WTC11 (cell line): ENCODE measurements at regions not wholly inside any gene's neighbourhood (a gene's known extent, or its start where the extent isn't known, plus 50 kb on each side); places are given as distances from the start of the nearest gene placed in this dataset.
A peak's percentile ranks its signal among the peaks of the same experiment; 100 is the strongest.

Experiments used
- ATAC-seq: fragments of 200-7000 bp; cut with Tn5 transposase; 2 replicates; pipeline ENCODE4 v1.10.0; 2021; ENCODE audit warnings: mild to moderate bottlenecking, moderate library complexity
- CTCF ChIA-PET: fragments of 300-600 bp; sonication (Branson Sonifier 250); formaldehyde crosslinking; loops from one replicate; lab custom pipeline; 2021; ENCODE audit warnings: antibody characterized with exemption; lab: Charles Lee
- POLR2A ChIA-PET: fragments of 350-600 bp; sonication (Branson Sonifier 250); formaldehyde crosslinking; loops from one replicate; lab custom pipeline; 2021; ENCODE audit warnings: antibody characterized with exemption; lab: Charles Lee
- DNase-seq: peaks from one replicate; pipeline ENCODE4 v3.0.0; 2021; ENCODE audit warnings: low spot score
- H3K27ac Mint-ChIP-seq: 2 replicates; pipeline ENCODE4 v1.8.0; 2021; ENCODE audit warnings: mixed read lengths
- H3K27me3 Mint-ChIP-seq: 2 replicates; pipeline ENCODE4 v1.8.0; 2021; ENCODE audit warnings: low read depth, mild to moderate bottlenecking, moderate library complexity, mixed read lengths
- H3K36me3 Mint-ChIP-seq: 2 replicates; pipeline ENCODE4 v1.8.0; 2021; ENCODE audit warnings: mixed read lengths
- H3K4me1 Mint-ChIP-seq: 2 replicates; pipeline ENCODE4 v1.8.0; 2022; ENCODE audit warnings: mixed read lengths
- H3K4me3 Mint-ChIP-seq: 2 replicates; pipeline ENCODE4 v1.8.0; 2021; ENCODE audit warnings: mild to moderate bottlenecking, moderate library complexity, mixed read lengths
- H3K9me3 Mint-ChIP-seq: 2 replicates; pipeline ENCODE4 v1.8.0; 2021; ENCODE audit warnings: mixed read lengths
- ATF1 ChIP-seq: sonication (generic); formaldehyde crosslinking; IDR thresholded peaks from 2 replicates; pipeline ENCODE4 v1.8.1; 2023; ENCODE audit warnings: mild to moderate bottlenecking, moderate library complexity, missing genetic modification reagents
- CBFB ChIP-seq: sonication (generic); formaldehyde crosslinking; IDR thresholded peaks from 2 replicates; pipeline ENCODE4 v1.8.1; 2022; ENCODE audit warnings: mild to moderate bottlenecking, low read depth, missing genetic modification reagents
- CREB1 ChIP-seq: sonication (generic); formaldehyde crosslinking; IDR thresholded peaks from 2 replicates; pipeline ENCODE4 v1.8.0; 2023; ENCODE audit warnings: mild to moderate bottlenecking, missing genetic modification reagents
- ETV6 ChIP-seq: sonication (generic); formaldehyde crosslinking; IDR thresholded peaks from 2 replicates; pipeline ENCODE4 v1.8.1; 2022; ENCODE audit warnings: mild to moderate bottlenecking, missing genetic modification reagents
- FOXJ3 ChIP-seq: sonication (generic); formaldehyde crosslinking; IDR thresholded peaks from 2 replicates; pipeline ENCODE4 v1.9.0; 2021; ENCODE audit warnings: missing genetic modification reagents, mild to moderate bottlenecking, borderline replicate concordance
- JAZF1 ChIP-seq: fragments of 250-450 bp; sonication (Bioruptor Pico); IDR thresholded peaks from 2 replicates; pipeline ENCODE4 v1.9.0; 2021; ENCODE audit warnings: moderate library complexity, mild to moderate bottlenecking, inconsistent platforms
- NFATC4 ChIP-seq: fragments of 250-450 bp; sonication (Bioruptor Pico); IDR thresholded peaks from 2 replicates; pipeline ENCODE4 v1.9.0; 2021; ENCODE audit warnings: mild to moderate bottlenecking
- NR2C2 ChIP-seq: sonication (generic); formaldehyde crosslinking; IDR thresholded peaks from 2 replicates; pipeline ENCODE4 v1.8.0; 2022; ENCODE audit warnings: mild to moderate bottlenecking, missing genetic modification reagents
- OVOL2 ChIP-seq: fragments of 250-450 bp; sonication (Bioruptor Pico); IDR thresholded peaks from 2 replicates; pipeline ENCODE4 v1.9.0; 2021; ENCODE audit warnings: mild to moderate bottlenecking, borderline replicate concordance
- PRRX2 ChIP-seq: fragments of 250-450 bp; sonication (Bioruptor Pico); IDR thresholded peaks from 2 replicates; pipeline ENCODE4 v1.8.0; 2021; ENCODE audit warnings: mild to moderate bottlenecking
- SP1 ChIP-seq: sonication (generic); formaldehyde crosslinking; conservative IDR thresholded peaks from 2 replicates; pipeline ENCODE4 v1.8.1; 2022; ENCODE audit warnings: missing genetic modification reagents
- TEAD4 ChIP-seq: sonication (generic); formaldehyde crosslinking; IDR thresholded peaks from 2 replicates; pipeline ENCODE4 v1.8.0; 2022; ENCODE audit warnings: mild to moderate bottlenecking, missing genetic modification reagents
- ZNF121 ChIP-seq: sonication (generic); formaldehyde crosslinking; IDR thresholded peaks from 2 replicates; pipeline ENCODE4 v1.8.0; 2023; ENCODE audit warnings: missing genetic modification reagents
- ZNF396 ChIP-seq: fragments of 250-450 bp; sonication (Bioruptor Pico); IDR thresholded peaks from 2 replicates; pipeline ENCODE4 v1.8.0; 2021; ENCODE audit warnings: mild to moderate bottlenecking, moderate library complexity, borderline replicate concordance
- ZNF416 ChIP-seq: fragments of 250-450 bp; sonication (Bioruptor Pico); IDR thresholded peaks from 2 replicates; pipeline ENCODE4 v1.9.0; 2021; ENCODE audit warnings: mild to moderate bottlenecking, inconsistent platforms
- ZNF671 ChIP-seq: fragments of 250-450 bp; sonication (Bioruptor Pico); IDR thresholded peaks from 2 replicates; pipeline ENCODE4 v1.8.0; 2021; ENCODE audit warnings: mild to moderate bottlenecking
- TF ChIP-seq, protein P1 (sequence below): sonication (generic); formaldehyde crosslinking; IDR thresholded peaks from 2 replicates; pipeline ENCODE4 v1.8.1; 2023; ENCODE audit warnings: mild to moderate bottlenecking, missing genetic modification reagents, moderate library complexity
- TF ChIP-seq, protein P2 (sequence below): fragments of 200-600 bp; IDR thresholded peaks from 2 replicates; pipeline ENCODE4 v1.8.0; 2022; ENCODE audit warnings: antibody characterized with exemption
- TF ChIP-seq, protein P3 (sequence below): fragments of 250-450 bp; sonication (Bioruptor Pico); IDR thresholded peaks from 2 replicates; pipeline ENCODE4 v1.9.0; 2021; ENCODE audit warnings: mild to moderate bottlenecking
- TF ChIP-seq, protein P4 (sequence below): sonication (generic); formaldehyde crosslinking; conservative IDR thresholded peaks from 2 replicates; pipeline ENCODE4 v1.8.1; 2022; ENCODE audit warnings: mild to moderate bottlenecking, missing genetic modification reagents
- TF ChIP-seq, protein P5 (sequence below): sonication (generic); formaldehyde crosslinking; IDR thresholded peaks from 2 replicates; pipeline ENCODE4 v1.8.1; 2022; ENCODE audit warnings: mild to moderate bottlenecking, missing genetic modification reagents, moderate library complexity, borderline replicate concordance
- TF ChIP-seq, protein P6 (sequence below): sonication (generic); formaldehyde crosslinking; IDR thresholded peaks from 2 replicates; pipeline ENCODE4 v1.8.0; 2022; ENCODE audit warnings: mild to moderate bottlenecking, missing genetic modification reagents
- TF ChIP-seq, protein P7 (sequence below): sonication (generic); formaldehyde crosslinking; conservative IDR thresholded peaks from 2 replicates; pipeline ENCODE4 v1.8.1; 2023; ENCODE audit warnings: mild to moderate bottlenecking, low read depth, missing genetic modification reagents, moderate library complexity

DNA sequence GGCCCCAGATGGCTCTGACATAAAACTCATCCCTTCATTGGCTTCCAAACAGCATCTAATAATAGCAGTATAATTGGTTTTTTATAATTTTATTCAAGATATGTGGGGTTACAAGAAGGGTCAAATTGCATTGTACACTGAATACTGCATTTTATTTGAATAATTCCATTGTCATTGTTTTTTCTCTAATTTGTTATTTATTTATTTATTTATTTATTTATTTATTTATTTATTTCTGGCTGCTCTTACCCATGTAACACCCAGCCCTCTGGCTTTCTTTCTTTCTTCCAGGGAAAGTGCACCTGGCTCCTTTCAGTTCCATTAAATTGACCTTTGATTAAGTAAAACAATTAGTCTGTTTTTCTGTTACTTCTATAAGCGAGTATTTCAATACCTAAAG is 210.1 kb downstream of the CDH9 start:
- TF ChIP-seq TEAD4: no peak
- no peak for TF ChIP-seq NFATC4 (CRISPR knock-in tag)
- TF ChIP-seq, protein P1, sequence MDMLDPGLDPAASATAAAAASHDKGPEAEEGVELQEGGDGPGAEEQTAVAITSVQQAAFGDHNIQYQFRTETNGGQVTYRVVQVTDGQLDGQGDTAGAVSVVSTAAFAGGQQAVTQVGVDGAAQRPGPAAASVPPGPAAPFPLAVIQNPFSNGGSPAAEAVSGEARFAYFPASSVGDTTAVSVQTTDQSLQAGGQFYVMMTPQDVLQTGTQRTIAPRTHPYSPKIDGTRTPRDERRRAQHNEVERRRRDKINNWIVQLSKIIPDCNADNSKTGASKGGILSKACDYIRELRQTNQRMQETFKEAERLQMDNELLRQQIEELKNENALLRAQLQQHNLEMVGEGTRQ: no peak
- TF ChIP-seq JAZF1 (CRISPR knock-in tag): no peak
- TF ChIP-seq ZNF396 (CRISPR knock-in tag): no peak
- no peak for TF ChIP-seq ZNF416
- TF ChIP-seq ZNF671 (CRISPR knock-in tag): no peak
- TF ChIP-seq PRRX2 (CRISPR knock-in tag): no peak
- TF ChIP-seq, protein P2, sequence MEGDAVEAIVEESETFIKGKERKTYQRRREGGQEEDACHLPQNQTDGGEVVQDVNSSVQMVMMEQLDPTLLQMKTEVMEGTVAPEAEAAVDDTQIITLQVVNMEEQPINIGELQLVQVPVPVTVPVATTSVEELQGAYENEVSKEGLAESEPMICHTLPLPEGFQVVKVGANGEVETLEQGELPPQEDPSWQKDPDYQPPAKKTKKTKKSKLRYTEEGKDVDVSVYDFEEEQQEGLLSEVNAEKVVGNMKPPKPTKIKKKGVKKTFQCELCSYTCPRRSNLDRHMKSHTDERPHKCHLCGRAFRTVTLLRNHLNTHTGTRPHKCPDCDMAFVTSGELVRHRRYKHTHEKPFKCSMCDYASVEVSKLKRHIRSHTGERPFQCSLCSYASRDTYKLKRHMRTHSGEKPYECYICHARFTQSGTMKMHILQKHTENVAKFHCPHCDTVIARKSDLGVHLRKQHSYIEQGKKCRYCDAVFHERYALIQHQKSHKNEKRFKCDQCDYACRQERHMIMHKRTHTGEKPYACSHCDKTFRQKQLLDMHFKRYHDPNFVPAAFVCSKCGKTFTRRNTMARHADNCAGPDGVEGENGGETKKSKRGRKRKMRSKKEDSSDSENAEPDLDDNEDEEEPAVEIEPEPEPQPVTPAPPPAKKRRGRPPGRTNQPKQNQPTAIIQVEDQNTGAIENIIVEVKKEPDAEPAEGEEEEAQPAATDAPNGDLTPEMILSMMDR: no peak
- no peak for TF ChIP-seq ATF1 (CRISPR knock-in tag)
- no peak for TF ChIP-seq CBFB
- TF ChIP-seq, protein P3, sequence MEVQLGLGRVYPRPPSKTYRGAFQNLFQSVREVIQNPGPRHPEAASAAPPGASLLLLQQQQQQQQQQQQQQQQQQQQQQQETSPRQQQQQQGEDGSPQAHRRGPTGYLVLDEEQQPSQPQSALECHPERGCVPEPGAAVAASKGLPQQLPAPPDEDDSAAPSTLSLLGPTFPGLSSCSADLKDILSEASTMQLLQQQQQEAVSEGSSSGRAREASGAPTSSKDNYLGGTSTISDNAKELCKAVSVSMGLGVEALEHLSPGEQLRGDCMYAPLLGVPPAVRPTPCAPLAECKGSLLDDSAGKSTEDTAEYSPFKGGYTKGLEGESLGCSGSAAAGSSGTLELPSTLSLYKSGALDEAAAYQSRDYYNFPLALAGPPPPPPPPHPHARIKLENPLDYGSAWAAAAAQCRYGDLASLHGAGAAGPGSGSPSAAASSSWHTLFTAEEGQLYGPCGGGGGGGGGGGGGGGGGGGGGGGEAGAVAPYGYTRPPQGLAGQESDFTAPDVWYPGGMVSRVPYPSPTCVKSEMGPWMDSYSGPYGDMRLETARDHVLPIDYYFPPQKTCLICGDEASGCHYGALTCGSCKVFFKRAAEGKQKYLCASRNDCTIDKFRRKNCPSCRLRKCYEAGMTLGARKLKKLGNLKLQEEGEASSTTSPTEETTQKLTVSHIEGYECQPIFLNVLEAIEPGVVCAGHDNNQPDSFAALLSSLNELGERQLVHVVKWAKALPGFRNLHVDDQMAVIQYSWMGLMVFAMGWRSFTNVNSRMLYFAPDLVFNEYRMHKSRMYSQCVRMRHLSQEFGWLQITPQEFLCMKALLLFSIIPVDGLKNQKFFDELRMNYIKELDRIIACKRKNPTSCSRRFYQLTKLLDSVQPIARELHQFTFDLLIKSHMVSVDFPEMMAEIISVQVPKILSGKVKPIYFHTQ (CRISPR knock-in tag): no peak
- TF ChIP-seq, protein P4, sequence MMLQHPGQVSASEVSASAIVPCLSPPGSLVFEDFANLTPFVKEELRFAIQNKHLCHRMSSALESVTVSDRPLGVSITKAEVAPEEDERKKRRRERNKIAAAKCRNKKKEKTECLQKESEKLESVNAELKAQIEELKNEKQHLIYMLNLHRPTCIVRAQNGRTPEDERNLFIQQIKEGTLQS (CRISPR knock-in tag): no peak
- no peak for TF ChIP-seq FOXJ3 (CRISPR knock-in tag)
- ChIA-PET POLR2A (no interaction called here), CTCF (no interaction called here)
- no peaks in the 10 kb centered on the region for H3K4me1 Mint-ChIP-seq
- H3K27ac Mint-ChIP-seq: no peak overlapping the region
- peaks cover 8% of the 10 kb centered on the region for H3K36me3 Mint-ChIP-seq
- H3K27me3 Mint-ChIP-seq: no peaks in the 10 kb centered on the region
- no peak for ATAC-seq
- DNase-seq: no peak
- no peak overlapping the region for H3K4me3 Mint-ChIP-seq
- H3K9me3 Mint-ChIP-seq: peaks cover 18% of the 10 kb centered on the region

DNA sequence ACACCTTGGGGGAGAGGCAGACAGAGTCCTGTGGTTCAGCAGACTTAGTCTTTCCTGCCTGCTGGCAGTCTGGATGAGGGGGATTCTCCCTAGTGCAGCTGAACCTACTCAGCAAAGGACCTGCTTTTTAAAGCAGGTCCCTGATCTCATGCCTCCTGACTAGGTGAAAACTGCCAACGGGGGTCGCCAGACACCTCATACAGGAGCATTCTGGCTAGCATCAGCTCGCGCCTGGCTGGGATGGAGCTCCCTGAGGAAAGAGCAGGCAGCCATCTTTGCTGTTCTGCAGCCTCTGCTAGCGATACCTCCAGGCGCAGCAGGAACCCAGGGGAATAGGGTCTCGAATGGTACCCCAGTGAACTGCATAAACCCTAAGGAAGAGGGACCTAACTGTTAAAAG is 225.2 kb downstream of the CDH9 start:
- Mint-ChIP-seq H3K4me1 (no peaks in the 10 kb centered on the region), H3K9me3 (peaks cover 48% of the 10 kb centered on the region), H3K27ac (no peak overlapping the region), H3K36me3 (peaks cover 23% of the 10 kb centered on the region), H3K27me3 (peaks cover 3% of the 10 kb centered on the region; the same call in 1 of the 2 replicates), H3K4me3 (no peak overlapping the region)
- TF ChIP-seq, protein P5, sequence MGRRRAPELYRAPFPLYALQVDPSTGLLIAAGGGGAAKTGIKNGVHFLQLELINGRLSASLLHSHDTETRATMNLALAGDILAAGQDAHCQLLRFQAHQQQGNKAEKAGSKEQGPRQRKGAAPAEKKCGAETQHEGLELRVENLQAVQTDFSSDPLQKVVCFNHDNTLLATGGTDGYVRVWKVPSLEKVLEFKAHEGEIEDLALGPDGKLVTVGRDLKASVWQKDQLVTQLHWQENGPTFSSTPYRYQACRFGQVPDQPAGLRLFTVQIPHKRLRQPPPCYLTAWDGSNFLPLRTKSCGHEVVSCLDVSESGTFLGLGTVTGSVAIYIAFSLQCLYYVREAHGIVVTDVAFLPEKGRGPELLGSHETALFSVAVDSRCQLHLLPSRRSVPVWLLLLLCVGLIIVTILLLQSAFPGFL (CRISPR knock-in tag): no peak
- TF ChIP-seq OVOL2 (CRISPR knock-in tag): no peak
- TF ChIP-seq, protein P6, sequence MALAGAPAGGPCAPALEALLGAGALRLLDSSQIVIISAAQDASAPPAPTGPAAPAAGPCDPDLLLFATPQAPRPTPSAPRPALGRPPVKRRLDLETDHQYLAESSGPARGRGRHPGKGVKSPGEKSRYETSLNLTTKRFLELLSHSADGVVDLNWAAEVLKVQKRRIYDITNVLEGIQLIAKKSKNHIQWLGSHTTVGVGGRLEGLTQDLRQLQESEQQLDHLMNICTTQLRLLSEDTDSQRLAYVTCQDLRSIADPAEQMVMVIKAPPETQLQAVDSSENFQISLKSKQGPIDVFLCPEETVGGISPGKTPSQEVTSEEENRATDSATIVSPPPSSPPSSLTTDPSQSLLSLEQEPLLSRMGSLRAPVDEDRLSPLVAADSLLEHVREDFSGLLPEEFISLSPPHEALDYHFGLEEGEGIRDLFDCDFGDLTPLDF (CRISPR knock-in tag): no peak
- no peak for TF ChIP-seq TEAD4
- TF ChIP-seq, protein P7, sequence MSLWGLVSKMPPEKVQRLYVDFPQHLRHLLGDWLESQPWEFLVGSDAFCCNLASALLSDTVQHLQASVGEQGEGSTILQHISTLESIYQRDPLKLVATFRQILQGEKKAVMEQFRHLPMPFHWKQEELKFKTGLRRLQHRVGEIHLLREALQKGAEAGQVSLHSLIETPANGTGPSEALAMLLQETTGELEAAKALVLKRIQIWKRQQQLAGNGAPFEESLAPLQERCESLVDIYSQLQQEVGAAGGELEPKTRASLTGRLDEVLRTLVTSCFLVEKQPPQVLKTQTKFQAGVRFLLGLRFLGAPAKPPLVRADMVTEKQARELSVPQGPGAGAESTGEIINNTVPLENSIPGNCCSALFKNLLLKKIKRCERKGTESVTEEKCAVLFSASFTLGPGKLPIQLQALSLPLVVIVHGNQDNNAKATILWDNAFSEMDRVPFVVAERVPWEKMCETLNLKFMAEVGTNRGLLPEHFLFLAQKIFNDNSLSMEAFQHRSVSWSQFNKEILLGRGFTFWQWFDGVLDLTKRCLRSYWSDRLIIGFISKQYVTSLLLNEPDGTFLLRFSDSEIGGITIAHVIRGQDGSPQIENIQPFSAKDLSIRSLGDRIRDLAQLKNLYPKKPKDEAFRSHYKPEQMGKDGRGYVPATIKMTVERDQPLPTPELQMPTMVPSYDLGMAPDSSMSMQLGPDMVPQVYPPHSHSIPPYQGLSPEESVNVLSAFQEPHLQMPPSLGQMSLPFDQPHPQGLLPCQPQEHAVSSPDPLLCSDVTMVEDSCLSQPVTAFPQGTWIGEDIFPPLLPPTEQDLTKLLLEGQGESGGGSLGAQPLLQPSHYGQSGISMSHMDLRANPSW (CRISPR knock-in tag): no peak
- TF ChIP-seq, protein P1: no peak
- TF ChIP-seq ETV6 (CRISPR knock-in tag): no peak
- no peak for TF ChIP-seq SP1 (CRISPR knock-in tag)
- no peak for TF ChIP-seq NR2C2 (CRISPR knock-in tag)
- TF ChIP-seq CREB1 (CRISPR knock-in tag): no peak
- no peak for TF ChIP-seq ZNF121 (CRISPR knock-in tag)
- CTCF ChIA-PET: no interaction called here
- DNase-seq (peak; percentile 31), ATAC-seq (peak; percentile 77)
- POLR2A ChIA-PET: no interaction called here
